A673 (cell line): ENCODE measurements at regions not wholly inside any gene's neighbourhood (a gene's known extent, or its start where the extent isn't known, plus 50 kb on each side); places are given as distances from the start of the nearest gene placed in this dataset.
"Not testable (repeated sequence)": the region's sequence is repeated elsewhere in the genome, so short reads cannot be mapped to it uniquely, and the experiment has no call there.

Experiments
- BruUV-seq: library from RNA; stranded (reverse); fragments of 400-500 nt; replicated peaks from 2 replicates; lab custom pipeline; 2021; lab: Mats Ljungman, UMichigan
- CTCF ChIA-PET: fragments of 300-600 bp; sonication (Branson Sonifier 250); formaldehyde crosslinking; loops from one replicate; lab custom pipeline; 2022; ENCODE audit warnings: antibody characterized with exemption; lab: Charles Lee
- POLR2A ChIA-PET: fragments of 300-600 bp; sonication (Branson Sonifier 250); formaldehyde crosslinking; loops from one replicate; lab custom pipeline; 2022; ENCODE audit warnings: antibody characterized with exemption; ENCODE audit not compliant: low non-redundant PET; lab: Charles Lee
- DNase-seq: peaks from one replicate; pipeline ENCODE4 v3.0.0-alpha.2; 2015; ENCODE audit warnings: low spot score
- H3K27ac ChIP-seq: fragments of 200-600 bp; sonication (generic); 2 replicates; pipeline ENCODE4 v1.5.1; 2016; ENCODE audit warnings: mixed run types, low read depth, mild to moderate bottlenecking, mixed read lengths, antibody characterized with exemption, low read length; ENCODE audit not compliant: poor library complexity, severe bottlenecking
- H3K27me3 ChIP-seq: fragments of 200-600 bp; sonication (generic); replicated peaks from 2 replicates; pipeline ENCODE4 v1.6.1; 2017; ENCODE audit warnings: mixed run types, low read depth, mild to moderate bottlenecking, mixed read lengths, antibody characterized with exemption, low read length; ENCODE audit not compliant: insufficient read depth, poor library complexity
- H3K36me3 ChIP-seq: fragments of 200-600 bp; sonication (generic); 2 replicates; pipeline ENCODE4 v1.6.1; 2016; ENCODE audit warnings: mixed run types, mild to moderate bottlenecking, mixed read lengths, antibody characterized with exemption, low read length; ENCODE audit not compliant: insufficient read depth, poor library complexity, severe bottlenecking
- H3K4me1 ChIP-seq: fragments of 200-600 bp; sonication (generic); 2 replicates; pipeline ENCODE4 v1.6.1; 2017; ENCODE audit warnings: mixed run types, mild to moderate bottlenecking, mixed read lengths, antibody characterized with exemption, low read length; ENCODE audit not compliant: insufficient read depth, poor library complexity, severe bottlenecking
- H3K4me3 ChIP-seq: fragments of 200-600 bp; sonication (generic); 2 replicates; pipeline ENCODE4 v1.5.1; 2016; ENCODE audit warnings: low read depth, mixed run types, mild to moderate bottlenecking, mixed read lengths, low read length; ENCODE audit not compliant: poor library complexity, severe bottlenecking
- H3K9me3 ChIP-seq: fragments of 200-600 bp; sonication (generic); 2 replicates; pipeline ENCODE4 v1.6.1; 2016; ENCODE audit warnings: mixed run types, low read depth, mild to moderate bottlenecking, mixed read lengths, antibody characterized with exemption, low read length; ENCODE audit not compliant: poor library complexity, severe bottlenecking
- CTCF ChIP-seq: fragments of 300-800, 200-600 bp; sonication (generic); conservative IDR thresholded peaks from 2 replicates; pipeline ENCODE4 v1.5.1; 2017; ENCODE audit warnings: low read depth, mild to moderate bottlenecking, antibody characterized with exemption, low read length, moderate library complexity, mixed read lengths
- EZH2 ChIP-seq: fragments of 200-600 bp; sonication (generic); IDR thresholded peaks from 2 replicates; pipeline ENCODE4 v1.6.1; 2017; ENCODE audit warnings: borderline replicate concordance, low read depth, mild to moderate bottlenecking, mixed read lengths, antibody characterized with exemption, low read length; ENCODE audit not compliant: poor library complexity, severe bottlenecking
- intact Hi-C: fragments of 100-400 bp; cut with micrococcal nuclease; formaldehyde crosslinking; loops from one replicate; pipeline ENCODE4 v1.10.0; 2022; ENCODE audit not compliant: unreplicated experiment

DNA sequence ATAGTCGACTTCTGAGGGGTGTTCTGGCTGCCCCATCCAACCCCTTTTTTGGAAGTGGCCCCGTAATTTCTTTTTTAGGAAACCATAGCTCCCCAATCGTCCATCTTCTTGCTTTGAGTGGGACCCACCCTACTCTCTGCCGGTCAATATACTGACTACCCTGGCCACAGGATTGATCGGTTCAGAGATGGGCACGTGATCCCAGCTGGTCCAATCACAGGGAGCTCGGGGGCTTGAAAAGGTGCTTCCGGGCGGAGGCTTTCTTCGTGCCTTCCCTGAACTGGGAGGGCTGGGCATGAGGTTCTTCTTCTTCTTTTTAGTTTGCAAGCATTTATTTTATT lies 78.7 kb upstream of the SH3PXD2B start:
- intact Hi-C loops: no loop called here
- H3K4me3 ChIP-seq: no peak overlapping the region
- H3K27ac ChIP-seq: no peak overlapping the region
- no peaks in the 10 kb centered on the region for H3K9me3 ChIP-seq
- H3K4me1 ChIP-seq: no peaks in the 10 kb centered on the region
- TF ChIP-seq EZH2 (no peak), CTCF (no peak)
- ChIA-PET POLR2A (no interaction called here), CTCF (interaction anchor here (0.5 kb wide), 2 partner anchors 71 to 1442 kb away, joined by 4 to 6 read pairs; no protein-coding TSS in a partner anchor)
- H3K27me3 ChIP-seq: no peaks in the 10 kb centered on the region
- BruUV-seq: no TSS peak
- no peak for DNase-seq
- H3K36me3 ChIP-seq: no peaks in the 10 kb centered on the region

- H3K36me3 ChIP-seq, H3K27me3 ChIP-seq, BruUV-seq, DNase-seq, H3K27ac ChIP-seq, H3K4me1 ChIP-seq, intact Hi-C loops, POLR2A ChIA-PET, H3K9me3 ChIP-seq, H3K4me3 ChIP-seq: not testable (repeated sequence)
- CTCF ChIA-PET: interaction anchor here (0.5 kb wide), 1 partner anchor 71 kb away, joined by 4 read pairs; no protein-coding TSS in a partner anchor
These were observed 78.1 kb upstream of the SH3PXD2B start for GRCh38 chr5:172532439-172532838.

DNA sequence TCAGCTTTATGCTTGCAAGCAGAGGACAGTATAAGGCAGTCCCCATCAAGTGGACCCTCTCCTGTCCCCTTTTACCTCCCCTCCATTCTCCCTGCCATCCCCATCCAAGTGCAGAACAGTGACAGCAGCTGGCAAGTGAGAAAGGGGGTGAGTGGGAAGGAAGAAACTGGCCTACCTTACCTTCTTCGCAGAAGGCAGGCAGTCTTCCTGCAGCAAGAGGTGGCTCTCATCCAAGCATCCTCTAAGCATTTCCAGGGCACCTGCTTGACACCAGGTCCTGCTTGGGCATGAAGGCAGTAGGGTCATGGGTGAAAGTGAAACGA lies 77.3 kb upstream of the SH3PXD2B start:
- BruUV-seq: no TSS peak
- POLR2A ChIA-PET: no interaction called here
- intact Hi-C loops: no loop called here

More for the DNA sequence above, 77.3 kb upstream of the SH3PXD2B start:
- Histone ChIP-seq H3K36me3 (no peaks in the 10 kb centered on the region), H3K4me3 (no peak overlapping the region), H3K27ac (no peak overlapping the region), H3K4me1 (no peaks in the 10 kb centered on the region), H3K9me3 (no peaks in the 10 kb centered on the region), H3K27me3 (no peaks in the 10 kb centered on the region)
- no peak for DNase-seq
- TF ChIP-seq CTCF: no peak
- TF ChIP-seq EZH2: no peak
- CTCF ChIA-PET: no interaction called here
